H7 (cell line): ENCODE measurements at regions not wholly inside any gene's neighbourhood (a gene's known extent, or its start where the extent isn't known, plus 50 kb on each side); places are given as distances from the start of the nearest gene placed in this dataset.

Source experiments
- DNase-seq: peaks from one replicate; pipeline ENCODE4 v3.0.0; 2012
- H3K27me3 ChIP-seq: 2 replicates; pipeline ENCODE4 v1.6.0; 2011; ENCODE audit warnings: mild to moderate bottlenecking, low read length; ENCODE audit not compliant: control insufficient read depth, insufficient read depth
- H3K36me3 ChIP-seq: replicated peaks from 2 replicates; pipeline ENCODE4 v1.5.1; 2011; ENCODE audit warnings: low read length; ENCODE audit not compliant: control insufficient read depth, insufficient read depth
- H3K4me3 ChIP-seq: 2 replicates; pipeline ENCODE4 v1.5.1; 2011; ENCODE audit warnings: low read depth, mild to moderate bottlenecking, control low read depth, low read length, moderate library complexity; ENCODE audit not compliant: insufficient read depth

DNA sequence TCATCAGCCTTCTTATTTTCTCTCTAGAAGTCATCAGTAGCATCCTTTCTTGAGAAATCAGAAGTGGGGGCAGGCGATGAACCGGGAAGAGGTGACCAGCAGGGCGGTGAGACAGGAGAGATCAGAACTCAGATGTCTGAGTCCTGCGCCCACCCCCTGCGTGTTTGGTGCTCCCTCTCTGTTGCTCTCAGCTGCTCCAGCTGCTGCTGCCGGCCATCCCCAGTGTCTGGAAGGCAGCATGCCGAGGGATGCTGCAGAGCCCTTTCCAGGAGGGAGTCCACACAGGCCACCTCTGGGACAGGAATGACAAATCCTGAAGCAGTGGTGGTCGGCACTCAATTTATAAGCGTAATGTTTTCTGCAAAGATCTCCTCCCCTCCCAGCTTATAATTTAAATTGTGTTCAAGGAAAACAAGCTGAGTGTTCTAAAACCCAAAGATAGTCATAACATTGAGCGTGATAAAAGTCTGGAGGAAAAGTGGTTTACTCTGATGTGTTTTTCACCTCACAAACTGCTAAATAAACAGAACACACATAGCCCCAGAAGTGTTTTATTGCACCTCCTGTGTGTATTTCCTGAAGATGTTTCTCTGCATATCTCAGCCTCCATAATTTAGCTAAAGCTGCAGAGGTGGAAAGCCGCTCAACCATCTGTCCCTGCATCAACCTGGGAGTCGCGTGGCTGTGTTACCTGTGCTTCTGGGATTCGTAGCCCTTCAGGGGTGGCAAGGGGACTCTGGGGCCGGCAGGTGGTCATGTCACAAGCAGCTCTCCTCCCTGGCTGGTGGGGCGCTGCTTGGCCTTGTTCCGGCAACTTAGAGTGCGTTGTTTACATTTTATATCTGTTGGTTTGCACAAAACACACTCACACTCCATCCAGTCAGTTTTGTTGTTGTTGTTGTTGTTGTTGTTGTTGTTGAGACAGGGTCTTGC, 191.2 kb downstream of the USP12 start:
- no peak overlapping the region for H3K4me3 ChIP-seq
- DNase-seq, result no peak

DNA sequence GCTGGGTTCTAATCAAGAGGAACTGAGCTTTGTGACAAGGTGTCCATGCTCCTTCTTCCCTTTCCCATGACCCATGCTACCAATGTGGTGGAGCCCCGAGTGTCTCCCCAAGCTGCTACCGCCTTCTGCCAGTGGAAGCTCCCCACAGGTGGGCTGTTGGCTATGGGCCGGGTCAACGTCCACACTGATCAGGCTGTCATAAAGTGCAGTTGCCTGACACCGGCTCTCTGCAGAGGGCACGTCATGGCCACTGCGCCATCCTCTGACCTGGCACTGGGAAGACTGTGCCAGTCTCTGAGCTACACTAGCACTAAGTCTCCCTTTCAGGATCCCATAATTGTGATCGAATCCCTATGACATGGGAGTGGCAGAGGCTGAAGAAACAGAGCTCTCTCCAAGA, 192.3 kb downstream of the USP12 start:
- Histone ChIP-seq H3K27me3 (no peaks in the 10 kb centered on the region), H3K4me3 (no peak overlapping the region), H3K36me3 (no peaks in the 10 kb centered on the region)
- no peak for DNase-seq

More for the DNA sequence above, 191.2 kb downstream of the USP12 start:
- H3K36me3 ChIP-seq, result no peaks in the 10 kb centered on the region
- H3K27me3 ChIP-seq, result no peaks in the 10 kb centered on the region

DNA sequence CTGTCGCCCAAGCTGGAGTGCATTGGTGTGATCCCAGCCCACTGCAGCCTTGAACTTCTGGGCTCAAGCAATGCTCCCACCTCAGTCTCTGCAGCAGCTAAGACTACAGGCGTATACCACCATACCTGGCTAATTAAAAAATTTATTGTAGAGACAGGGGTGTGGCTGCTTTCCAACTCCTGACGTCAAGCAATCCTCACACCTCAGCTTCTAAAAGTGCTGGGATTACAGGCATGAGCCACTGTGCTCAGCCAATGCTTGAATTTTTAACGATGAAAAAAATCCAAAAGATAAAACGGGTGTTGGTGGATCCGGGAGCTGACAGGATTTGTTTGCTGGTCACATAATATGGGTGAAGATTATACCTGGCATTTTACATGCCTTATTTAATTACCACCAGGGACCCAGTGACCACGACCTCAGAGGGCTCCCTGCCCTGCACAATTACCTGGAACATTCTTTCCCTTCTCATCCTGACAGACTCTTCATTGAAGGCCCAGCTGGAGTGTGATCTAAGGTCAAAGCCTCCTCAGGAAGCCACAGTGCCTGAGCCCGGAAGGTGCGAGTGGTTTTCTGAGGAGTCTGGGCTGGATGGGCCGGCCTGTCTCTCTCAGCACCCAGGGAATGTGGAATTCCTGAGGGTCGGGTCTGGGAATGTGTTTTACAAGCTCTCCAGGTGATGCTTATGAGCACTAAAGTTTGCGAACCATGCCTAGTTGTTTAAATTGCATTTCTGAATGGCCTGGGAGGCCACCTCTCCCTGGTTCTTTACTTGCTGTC, 193.3 kb downstream of the USP12 start:
- no peaks in the 10 kb centered on the region for H3K27me3 ChIP-seq
- no peaks in the 10 kb centered on the region for H3K36me3 ChIP-seq
- DNase-seq, result peak; percentile 73
- no peak overlapping the region for H3K4me3 ChIP-seq

DNA sequence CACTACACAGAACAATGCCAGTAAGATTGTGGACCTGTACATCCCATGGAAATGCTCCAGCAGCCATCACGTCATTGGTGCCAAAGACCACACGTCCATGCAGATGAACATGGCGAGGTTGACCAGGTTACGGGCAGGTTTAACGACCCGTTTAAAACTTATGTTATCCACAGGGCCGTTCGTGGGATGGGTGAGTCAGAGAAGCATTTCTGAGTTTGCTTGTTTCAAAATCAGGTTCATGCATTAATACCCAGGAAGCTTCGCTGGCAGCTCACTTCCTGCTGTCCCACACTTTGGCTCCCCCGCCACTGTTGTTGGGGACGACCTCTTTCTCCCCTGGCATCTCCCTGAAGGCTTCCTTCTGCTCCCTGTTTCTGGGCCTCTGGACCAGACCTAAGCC, 194.1 kb downstream of the USP12 start:
- no peaks in the 10 kb centered on the region for H3K36me3 ChIP-seq
- no peak overlapping the region for H3K4me3 ChIP-seq
- DNase-seq, result no peak
- H3K27me3 ChIP-seq, result no peaks in the 10 kb centered on the region

DNA sequence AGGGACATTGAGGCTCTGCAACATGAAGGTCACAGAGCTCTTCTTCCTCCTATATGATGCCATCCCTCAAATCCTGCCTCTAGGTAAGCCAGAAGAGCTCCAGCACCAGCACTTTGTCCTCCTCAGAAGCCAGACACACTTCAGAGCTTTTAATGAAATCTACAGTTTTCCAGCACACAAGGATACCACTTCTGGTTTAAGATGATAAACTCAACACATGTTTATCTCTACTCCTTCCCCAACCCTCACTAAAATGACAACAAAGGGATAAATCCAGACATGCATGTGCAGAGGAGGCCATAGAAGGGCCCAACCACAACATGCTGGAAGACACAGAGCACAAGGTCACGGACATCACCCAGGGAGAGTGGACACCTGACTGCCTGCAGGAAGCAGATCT, 195.3 kb downstream of the USP12 start:
- no peak for DNase-seq
- Histone ChIP-seq H3K4me3 (no peak overlapping the region), H3K27me3 (no peaks in the 10 kb centered on the region), H3K36me3 (no peaks in the 10 kb centered on the region)

DNA sequence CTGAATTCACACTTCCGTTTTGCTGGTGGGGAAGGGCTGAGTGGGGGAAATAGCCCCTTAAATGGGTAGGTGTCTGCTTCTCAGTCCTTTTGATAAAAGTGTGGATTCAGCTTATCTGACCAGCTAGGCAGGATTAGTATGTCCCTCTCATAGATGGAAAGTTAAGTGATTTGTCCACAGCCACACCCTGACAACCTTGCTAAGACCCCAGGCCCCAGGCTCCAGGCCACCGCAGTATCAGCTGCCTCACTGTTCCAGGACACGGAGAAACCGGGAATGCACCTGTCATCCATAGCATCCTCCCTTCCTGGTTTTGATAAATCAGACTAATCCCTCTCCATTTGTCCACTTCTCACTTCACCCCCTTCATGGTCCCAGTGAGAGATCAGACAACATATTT, 197.7 kb downstream of the USP12 start:
- Histone ChIP-seq H3K4me3 (no peak overlapping the region), H3K27me3 (no peaks in the 10 kb centered on the region), H3K36me3 (no peaks in the 10 kb centered on the region)
- DNase-seq, result no peak

DNA sequence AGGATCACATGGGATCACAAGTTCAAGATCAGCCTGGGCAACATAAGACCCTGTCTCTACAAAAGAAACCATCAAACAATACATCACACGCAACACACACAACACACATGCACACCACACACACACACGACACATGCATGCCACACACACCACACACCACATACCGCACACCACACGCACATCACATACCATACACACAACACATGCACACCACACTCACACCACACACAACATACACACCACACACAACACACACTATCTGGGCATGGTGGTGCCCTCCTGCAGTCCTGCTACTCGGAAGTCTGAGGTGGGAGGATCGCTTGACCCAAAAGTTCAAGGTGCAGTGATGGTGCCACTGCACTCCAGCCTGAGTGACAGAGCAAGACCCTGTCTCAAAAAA, 198.3 kb downstream of the USP12 start:
- Histone ChIP-seq H3K27me3 (no peaks in the 10 kb centered on the region), H3K4me3 (no peak overlapping the region), H3K36me3 (no peaks in the 10 kb centered on the region)
- no peak for DNase-seq

- no peak overlapping the region for H3K4me3 ChIP-seq
- H3K27me3 ChIP-seq, result no peaks in the 10 kb centered on the region
- H3K36me3 ChIP-seq, result no peaks in the 10 kb centered on the region
- peak; percentile 76 for DNase-seq
Measured at GRCh38 chr13:26971990-26972887, 199.4 kb downstream of the USP12 start.

- DNase-seq, result no peak
- H3K27me3 ChIP-seq, result no peaks in the 10 kb centered on the region
- no peaks in the 10 kb centered on the region for H3K36me3 ChIP-seq
- H3K4me3 ChIP-seq, result no peak overlapping the region
Measured at GRCh38 chr13:26968431-26969341, 202.9 kb downstream of the USP12 start.

GRCh38 chr13:26967119-26968038, 204.2 kb downstream of the USP12 start:
- Histone ChIP-seq H3K36me3 (no peaks in the 10 kb centered on the region), H3K27me3 (no peaks in the 10 kb centered on the region), H3K4me3 (no peak overlapping the region)
- DNase-seq, result no peak

- H3K4me3 ChIP-seq, result no peak overlapping the region
- DNase-seq, result no peak
- no peaks in the 10 kb centered on the region for H3K36me3 ChIP-seq
- H3K27me3 ChIP-seq, result no peaks in the 10 kb centered on the region
Measured at GRCh38 chr13:26966701-26967080, 204.9 kb downstream of the USP12 start.

- Histone ChIP-seq H3K36me3 (no peaks in the 10 kb centered on the region), H3K27me3 (no peaks in the 10 kb centered on the region), H3K4me3 (no peak overlapping the region)
- DNase-seq, result no peak
Measured at GRCh38 chr13:26965952-26966700, 205.5 kb downstream of the USP12 start.
